ENCODE measurements at regions not wholly inside any gene's neighbourhood (a gene's known extent, or its start where the extent isn't known, plus 50 kb on each side); places are given as distances from the start of the nearest gene placed in this dataset.

DNA sequence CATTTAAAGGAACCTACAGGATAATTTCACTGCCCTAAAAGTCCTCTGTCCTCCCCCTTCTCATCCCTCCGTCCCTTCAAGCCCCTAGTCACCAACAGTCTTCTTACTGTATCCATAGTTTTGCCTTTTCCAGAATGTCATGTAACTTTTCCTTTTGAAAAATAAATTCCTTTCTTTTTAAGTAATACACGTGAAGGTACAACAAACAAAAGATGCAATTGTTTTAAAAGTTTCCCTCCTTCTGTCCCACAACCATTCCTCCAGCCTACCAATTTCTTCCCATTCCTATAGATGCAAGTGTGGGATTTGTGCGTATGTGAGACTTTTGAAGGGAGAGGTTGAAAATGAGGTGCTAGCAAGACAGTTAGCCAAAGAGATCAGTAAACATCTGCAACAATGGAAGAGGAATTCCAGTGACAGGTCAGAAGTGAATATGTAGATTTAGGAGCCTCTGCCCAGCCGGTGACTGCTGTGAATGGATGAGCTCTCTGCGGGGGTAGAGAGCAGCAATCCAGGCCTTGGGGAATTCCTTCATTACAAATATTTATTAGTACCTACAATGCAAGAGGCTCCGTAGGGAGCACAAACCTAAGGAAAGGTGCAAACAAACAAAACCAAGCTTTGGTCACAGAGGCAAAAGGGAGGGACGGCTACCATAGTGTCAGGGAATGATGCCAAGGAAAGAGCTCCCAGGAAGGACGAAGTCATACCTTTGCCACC, 243.6 kb downstream of the SKIDA1 start:
- H3K27me3 ChIP-seq (ENCODE audit: control insufficient read depth, insufficient read depth, low read length), result no peaks in the 10 kb centered on the region
- H3K9ac ChIP-seq (ENCODE audit: insufficient read depth, low read length), result no peak overlapping the region
- no peak overlapping the region for H3K4me2 ChIP-seq (ENCODE audit: extremely low read depth, insufficient read depth, low read length)
- H3K4me3 ChIP-seq (replicated peaks in 1 of 4; ENCODE audit: control extremely low read depth in 1 of 4, insufficient read depth in 1 of 4, low read depth in 3 of 4, low read length in 4 of 4), result no peak overlapping the region
- no peak for DNase-seq (ENCODE audit: low read depth in 2 of 2)
- no peaks in the 10 kb centered on the region for H3K79me2 ChIP-seq (ENCODE audit: control insufficient read depth, insufficient read depth, low read length)
- no peak overlapping the region for H2AFZ ChIP-seq (ENCODE audit: low read length)
- no peaks in the 10 kb centered on the region for H3K4me1 ChIP-seq (ENCODE audit: control insufficient read depth, extremely low read depth, insufficient read depth, low read length)
- no peaks in the 10 kb centered on the region for H3K9me3 ChIP-seq (ENCODE audit: control insufficient read depth, insufficient read depth, low read depth, low read length)
- H3K27ac ChIP-seq (ENCODE audit: insufficient read depth, low read length), result no peak overlapping the region
- H4K20me1 ChIP-seq (ENCODE audit: control insufficient read depth, extremely low read depth, insufficient read depth, low read length), result no peaks in the 10 kb centered on the region
- H3K36me3 ChIP-seq (ENCODE audit: control insufficient read depth, insufficient read depth, low read length), result no peaks in the 10 kb centered on the region
- TF ChIP-seq CTCF (conservative IDR thresholded peaks at IDR 0.05 in 1 of 2, IDR thresholded peaks at IDR 0.05 in 1 of 2; ENCODE audit: low read depth in 1 of 2, low read length in 2 of 2), result no peak
- TF ChIP-seq EZH2 (IDR thresholded peaks at IDR 0.05; ENCODE audit: low read length, missing control alignments), result no peak

- H3K27me3 ChIP-seq (ENCODE audit: control insufficient read depth, insufficient read depth, low read length), result no peaks in the 10 kb centered on the region
- H3K4me3 ChIP-seq (replicated peaks in 1 of 4; ENCODE audit: control extremely low read depth in 1 of 4, insufficient read depth in 1 of 4, low read depth in 3 of 4, low read length in 4 of 4), result no peak overlapping the region
- H3K79me2 ChIP-seq (ENCODE audit: control insufficient read depth, insufficient read depth, low read length), result no peaks in the 10 kb centered on the region
- no peak overlapping the region for H2AFZ ChIP-seq (ENCODE audit: low read length)
- H3K9me3 ChIP-seq (ENCODE audit: control insufficient read depth, insufficient read depth, low read depth, low read length), result no peaks in the 10 kb centered on the region
- no peaks in the 10 kb centered on the region for H4K20me1 ChIP-seq (ENCODE audit: control insufficient read depth, extremely low read depth, insufficient read depth, low read length)
- no peak overlapping the region for H3K27ac ChIP-seq (ENCODE audit: insufficient read depth, low read length)
- no peak overlapping the region for H3K9ac ChIP-seq (ENCODE audit: insufficient read depth, low read length)
- no peak overlapping the region for H3K4me2 ChIP-seq (ENCODE audit: extremely low read depth, insufficient read depth, low read length)
- no peak for DNase-seq (ENCODE audit: low read depth in 2 of 2)
- no peaks in the 10 kb centered on the region for H3K36me3 ChIP-seq (ENCODE audit: control insufficient read depth, insufficient read depth, low read length)
- TF ChIP-seq EZH2 (IDR thresholded peaks at IDR 0.05; ENCODE audit: low read length, missing control alignments), result no peak
- no peaks in the 10 kb centered on the region for H3K4me1 ChIP-seq (ENCODE audit: control insufficient read depth, extremely low read depth, insufficient read depth, low read length)
These were observed 244.4 kb downstream of the SKIDA1 start for GRCh38 chr10:21280971-21281572.

GRCh38 chr10:21280037-21280436, 245.4 kb downstream of the SKIDA1 start:
- DNase-seq (ENCODE audit: low read depth in 2 of 2), result no peak
- H3K4me2 ChIP-seq (ENCODE audit: extremely low read depth, insufficient read depth, low read length), result no peak overlapping the region
- no peak for TF ChIP-seq EZH2 (IDR thresholded peaks at IDR 0.05; ENCODE audit: low read length, missing control alignments)

GRCh38 chr10:21279217-21279575, 246.3 kb downstream of the SKIDA1 start:
- no peaks in the 10 kb centered on the region for H3K4me1 ChIP-seq (ENCODE audit: control insufficient read depth, extremely low read depth, insufficient read depth, low read length)
- no peak overlapping the region for H3K27ac ChIP-seq (ENCODE audit: insufficient read depth, low read length)
- no peak for TF ChIP-seq EZH2 (IDR thresholded peaks at IDR 0.05; ENCODE audit: low read length, missing control alignments)
- no peak for TF ChIP-seq CTCF (conservative IDR thresholded peaks at IDR 0.05 in 1 of 2, IDR thresholded peaks at IDR 0.05 in 1 of 2; ENCODE audit: low read depth in 1 of 2, low read length in 2 of 2)
- H2AFZ ChIP-seq (ENCODE audit: low read length), result no peak overlapping the region
- no peaks in the 10 kb centered on the region for H3K79me2 ChIP-seq (ENCODE audit: control insufficient read depth, insufficient read depth, low read length)
- no peaks in the 10 kb centered on the region for H3K27me3 ChIP-seq (ENCODE audit: control insufficient read depth, insufficient read depth, low read length)
- H3K9me3 ChIP-seq (ENCODE audit: control insufficient read depth, insufficient read depth, low read depth, low read length), result no peaks in the 10 kb centered on the region
- no peak overlapping the region for H3K4me3 ChIP-seq (replicated peaks in 1 of 4; ENCODE audit: control extremely low read depth in 1 of 4, insufficient read depth in 1 of 4, low read depth in 3 of 4, low read length in 4 of 4)
- no peak overlapping the region for H3K9ac ChIP-seq (ENCODE audit: insufficient read depth, low read length)
- H3K36me3 ChIP-seq (ENCODE audit: control insufficient read depth, insufficient read depth, low read length), result no peaks in the 10 kb centered on the region
- no peak for DNase-seq (ENCODE audit: low read depth in 2 of 2)
- no peak overlapping the region for H3K4me2 ChIP-seq (ENCODE audit: extremely low read depth, insufficient read depth, low read length)
- no peaks in the 10 kb centered on the region for H4K20me1 ChIP-seq (ENCODE audit: control insufficient read depth, extremely low read depth, insufficient read depth, low read length)

More at GRCh38 chr10:21280037-21280436, 245.4 kb downstream of the SKIDA1 start:
- no peaks in the 10 kb centered on the region for H4K20me1 ChIP-seq (ENCODE audit: control insufficient read depth, extremely low read depth, insufficient read depth, low read length)
- H3K27me3 ChIP-seq (ENCODE audit: control insufficient read depth, insufficient read depth, low read length), result no peaks in the 10 kb centered on the region
- no peaks in the 10 kb centered on the region for H3K36me3 ChIP-seq (ENCODE audit: control insufficient read depth, insufficient read depth, low read length)
- H3K27ac ChIP-seq (ENCODE audit: insufficient read depth, low read length), result no peak overlapping the region
- H3K79me2 ChIP-seq (ENCODE audit: control insufficient read depth, insufficient read depth, low read length), result no peaks in the 10 kb centered on the region
- no peaks in the 10 kb centered on the region for H3K9me3 ChIP-seq (ENCODE audit: control insufficient read depth, insufficient read depth, low read depth, low read length)
- H3K4me3 ChIP-seq (replicated peaks in 1 of 4; ENCODE audit: control extremely low read depth in 1 of 4, insufficient read depth in 1 of 4, low read depth in 3 of 4, low read length in 4 of 4), result no peak overlapping the region
- H2AFZ ChIP-seq (ENCODE audit: low read length), result no peak overlapping the region
- no peaks in the 10 kb centered on the region for H3K4me1 ChIP-seq (ENCODE audit: control insufficient read depth, extremely low read depth, insufficient read depth, low read length)
- H3K9ac ChIP-seq (ENCODE audit: insufficient read depth, low read length), result no peak overlapping the region
